ENCODE measurements at regions not wholly inside any gene's neighbourhood (a gene's known extent, or its start where the extent isn't known, plus 50 kb on each side); places are given as distances from the start of the nearest gene placed in this dataset.
"Not testable (repeated sequence)": the region's sequence is repeated elsewhere in the genome, so short reads cannot be mapped to it uniquely, and the experiment has no call there.

GRCh38 chr9:104301755-104302154 is 202.3 kb upstream of the OR13F1 start:
- no peak for TF ChIP-seq POLR2AphosphoS5 (IDR thresholded peaks at IDR 0.05)
- TF ChIP-seq POLR2A (IDR thresholded peaks at IDR 0.05): no peak
- TF ChIP-seq EP300 (IDR thresholded peaks at IDR 0.05): no peak
- peaks cover 0 to 14% (median 2%) of the 10 kb centered on the region in 4 donors for H3K9me3 ChIP-seq
- no peak overlapping the region for H3K27ac ChIP-seq
- intact Hi-C loops (cut with DNase I; ENCODE audit: low total_unique reads): no loop called here
- H3K27me3 ChIP-seq: no peaks in the 10 kb centered on the region
- 18 to 44% (median 37%) methylated on average over 2 of the region's 2 CpGs for whole genome bisulfite sequencing, 5 donors
- no peak overlapping the region for H3K4me3 ChIP-seq
- H3K4me1 ChIP-seq: no peaks in the 10 kb centered on the region
- no peak for DNase-seq
- no peaks in the 10 kb centered on the region for H3K36me3 ChIP-seq

DNA sequence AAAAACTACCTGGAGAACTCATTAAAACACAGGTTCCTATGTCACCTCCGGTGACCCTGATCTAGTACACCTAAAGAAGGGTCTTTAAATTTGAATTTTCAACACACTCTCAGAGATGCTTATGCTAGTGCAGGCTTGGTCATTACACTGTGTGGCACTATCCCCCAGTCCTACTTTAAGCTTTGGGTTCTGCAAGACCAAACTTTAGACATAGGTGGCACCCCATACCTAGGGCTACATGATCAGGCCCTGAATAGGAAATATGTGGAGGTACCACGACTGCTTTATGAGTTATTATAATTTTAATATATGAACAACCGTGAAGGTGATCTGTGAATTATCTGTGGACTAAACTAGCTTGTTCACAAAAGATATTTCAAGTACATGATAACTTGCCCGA is 201.3 kb upstream of the OR13F1 start:
- WGBS, 5 donors: 82 to 96% (median 91%) methylated on average over 4 of the region's 4 CpGs
- intact Hi-C loops (cut with DNase I; ENCODE audit: low total_unique reads): no loop called here
- no peak for DNase-seq

DNA sequence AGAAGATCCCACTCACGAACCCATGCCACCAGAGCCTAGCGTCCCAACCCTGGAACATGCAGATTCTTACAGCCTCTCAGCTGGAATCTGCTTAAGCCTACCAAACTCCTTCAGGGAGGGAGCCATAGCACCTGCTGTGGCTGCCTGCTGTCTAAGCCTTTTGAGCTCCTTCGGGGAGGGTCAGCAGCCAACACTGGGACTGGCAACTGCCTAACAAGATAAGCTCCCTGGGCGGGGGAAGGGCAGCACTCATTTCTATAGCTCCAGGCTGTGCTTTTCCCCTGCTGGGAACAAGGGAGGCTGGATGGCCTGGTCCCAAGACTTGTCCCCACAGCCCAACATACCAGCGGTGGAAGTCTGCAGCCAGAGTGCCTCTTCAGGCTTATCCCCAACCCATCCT is 199.1 kb upstream of the OR13F1 start:
- H3K4me3 ChIP-seq: no peak overlapping the region
- DNase-seq: no peak
- no peaks in the 10 kb centered on the region for H3K36me3 ChIP-seq
- WGBS, 5 donors: 80 to 84% (median 81%) methylated on average over 3 to 5 of the region's 5 CpGs
- intact Hi-C loops (cut with DNase I; ENCODE audit: low total_unique reads): no loop called here
- no peak for TF ChIP-seq POLR2AphosphoS5 (IDR thresholded peaks at IDR 0.05)
- no peak for TF ChIP-seq POLR2A (IDR thresholded peaks at IDR 0.05)
- no peak for TF ChIP-seq EP300 (IDR thresholded peaks at IDR 0.05)
- no peak for TF ChIP-seq CTCF (IDR thresholded peaks at IDR 0.05)
- H3K4me1 ChIP-seq: no peaks in the 10 kb centered on the region
- H3K27me3 ChIP-seq: no peaks in the 10 kb centered on the region
- no peak overlapping the region for H3K27ac ChIP-seq
- peaks cover 0 to 14% (median 2%) of the 10 kb centered on the region in 4 donors for H3K9me3 ChIP-seq

More for the DNA sequence above, 201.3 kb upstream of the OR13F1 start:
- Histone ChIP-seq H3K36me3 (no peaks in the 10 kb centered on the region), H3K4me3 (no peak overlapping the region), H3K9me3 (peaks cover 0 to 14% (median 2%) of the 10 kb centered on the region in 4 donors), H3K27me3 (no peaks in the 10 kb centered on the region), H3K4me1 (no peaks in the 10 kb centered on the region), H3K27ac (no peak overlapping the region)
- no peak for TF ChIP-seq POLR2A (IDR thresholded peaks at IDR 0.05)
- no peak for TF ChIP-seq EP300 (IDR thresholded peaks at IDR 0.05)

DNA sequence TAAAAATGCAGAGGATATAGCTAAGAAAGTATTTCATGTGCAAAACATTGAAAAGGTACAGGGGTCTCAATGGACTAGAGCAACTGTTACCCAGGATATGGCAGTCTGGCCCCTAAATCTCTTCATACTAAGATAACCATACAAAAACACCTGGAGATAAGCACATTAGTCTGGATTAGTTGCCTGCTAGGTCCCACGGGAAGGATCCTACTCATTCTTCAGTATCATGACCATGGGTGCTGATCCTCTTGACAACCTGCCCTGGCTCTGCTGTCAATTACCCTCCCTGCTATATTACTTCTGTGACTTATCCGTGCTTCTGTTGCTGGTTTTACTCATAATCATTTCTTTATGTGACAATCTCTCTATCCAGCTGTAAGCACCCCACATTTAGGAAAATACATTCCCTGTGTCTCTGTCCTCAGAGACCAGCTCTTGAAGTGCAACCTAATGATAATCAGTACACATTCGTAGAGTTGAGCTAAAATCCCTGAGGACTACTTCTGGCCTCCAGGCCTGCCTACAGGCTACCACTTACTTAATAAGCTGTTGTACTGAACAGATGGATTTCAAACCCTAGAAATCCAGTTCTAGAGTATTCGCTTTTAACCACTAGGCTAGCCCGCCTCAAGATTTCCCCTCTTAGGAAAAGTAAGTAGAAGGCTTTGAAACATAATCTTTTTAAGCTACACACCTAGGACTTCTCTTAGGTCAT is 190.5 kb upstream of the OR13F1 start:
- Histone ChIP-seq H3K4me3 (no peak overlapping the region), H3K9me3 (peaks cover 0 to 7% (median 1%) of the 10 kb centered on the region in 4 donors), H3K36me3 (no peaks in the 10 kb centered on the region), H3K27ac (no peak overlapping the region), H3K27me3 (no peaks in the 10 kb centered on the region), H3K4me1 (no peaks in the 10 kb centered on the region)
- TF ChIP-seq POLR2A (IDR thresholded peaks at IDR 0.05) (no peak), CTCF (IDR thresholded peaks at IDR 0.05) (no peak), POLR2AphosphoS5 (IDR thresholded peaks at IDR 0.05) (no peak), EP300 (IDR thresholded peaks at IDR 0.05) (no peak)
- intact Hi-C loops (cut with DNase I; ENCODE audit: low total_unique reads): no loop called here
- DNase-seq: no peak
- WGBS, 5 donors: 69 to 79% (median 73%) methylated on average over 5 of the region's 5 CpGs

DNA sequence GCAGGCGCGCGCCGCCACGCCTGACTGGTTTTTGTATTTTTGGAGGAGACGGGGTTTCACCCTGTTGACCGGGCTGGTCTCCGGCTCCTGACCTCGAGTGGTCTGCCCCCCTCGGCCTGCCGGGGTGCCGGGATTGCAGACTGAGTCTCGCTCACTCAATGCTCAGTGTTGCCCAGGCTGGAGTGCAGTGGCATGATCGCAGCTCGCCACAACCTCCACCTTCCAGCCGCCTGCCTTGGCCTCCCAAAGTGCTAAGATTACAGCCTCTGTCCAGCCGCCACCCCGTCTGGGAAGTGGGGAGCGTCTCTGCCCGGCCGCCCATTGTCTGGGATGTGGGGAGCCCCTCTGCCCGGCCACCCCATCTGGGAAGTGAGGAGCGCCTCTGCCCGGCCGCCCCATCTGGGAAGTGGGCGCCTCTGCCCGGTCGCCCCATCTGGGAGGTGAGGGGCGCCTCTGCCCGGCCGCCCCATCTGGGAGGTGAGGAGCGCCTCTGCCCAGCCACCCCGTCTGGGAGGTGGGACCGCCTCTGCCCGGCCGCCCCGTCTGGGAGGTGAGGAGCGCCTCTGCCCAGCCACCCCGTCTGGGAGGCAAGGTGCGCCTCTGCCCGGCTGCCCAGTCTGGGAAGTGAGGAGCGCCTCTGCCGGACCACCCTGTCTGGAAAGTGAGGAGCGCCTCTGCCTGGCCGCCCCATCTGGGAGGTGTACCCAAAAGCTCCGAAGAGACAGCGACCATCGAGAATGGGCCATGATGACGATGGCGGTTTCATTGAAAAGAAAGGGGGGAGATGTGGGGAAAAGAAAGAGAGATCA is 187.7 kb upstream of the OR13F1 start:
- H3K36me3 ChIP-seq; H3K4me3 ChIP-seq; intact Hi-C loops (cut with DNase I; ENCODE audit: low total_unique reads); DNase-seq; H3K27ac ChIP-seq; H3K27me3 ChIP-seq; H3K4me1 ChIP-seq; H3K9me3 ChIP-seq: not testable (repeated sequence)
- 92 to 95% (median 93%) methylated on average over 23 to 50 of the region's 50 CpGs for WGBS, 5 donors
